Neural cell (in vitro differentiated cells): ENCODE measurements at regions not wholly inside any gene's neighbourhood (a gene's known extent, or its start where the extent isn't known, plus 50 kb on each side); places are given as distances from the start of the nearest gene placed in this dataset.

ENCODE experiments used
- H2AFZ ChIP-seq: fragments of 200-600, 300-800 bp; sonication (generic), shearing (Covaris generic); 2 replicates; pipeline ENCODE4 v1.6.0; 2014; ENCODE audit warnings: low read depth, mild to moderate bottlenecking, antibody characterized with exemption, low read length, moderate library complexity
- H3F3A ChIP-seq: fragments of 200-600 bp; shearing (Covaris generic); 2 replicates; pipeline ENCODE4 v1.6.1; 2016; ENCODE audit warnings: mild to moderate bottlenecking, moderate library complexity, mixed read lengths, antibody characterized with exemption, low read length; ENCODE audit not compliant: insufficient read depth, poor library complexity, severe bottlenecking
- H3K27ac ChIP-seq: fragments of 200-600, 300-800 bp; sonication (generic), shearing (Covaris generic); 2 replicates; pipeline ENCODE4 v1.5.1; 2014; ENCODE audit warnings: mild to moderate bottlenecking, low read length, moderate library complexity
- H3K27me3 ChIP-seq: fragments of 300-800, 200-600 bp; sonication (generic), shearing (Covaris generic); 2 replicates; pipeline ENCODE4 v1.6.0; 2014; ENCODE audit warnings: mild to moderate bottlenecking, low read depth, low read length, moderate library complexity; ENCODE audit not compliant: insufficient read depth
- H3K36me3 ChIP-seq: fragments of 300-800, 200-600 bp; sonication (generic), shearing (Covaris generic); 2 replicates; pipeline ENCODE4 v1.5.1; 2014; ENCODE audit warnings: mild to moderate bottlenecking, antibody characterized with exemption, low read length, moderate library complexity; ENCODE audit not compliant: insufficient read depth
- H3K4me2 ChIP-seq: fragments of 300-800, 200-600 bp; sonication (generic), shearing (Covaris generic); 2 replicates; pipeline ENCODE4 v1.6.0; 2014; ENCODE audit warnings: mild to moderate bottlenecking, low read length
- H3K4me3 ChIP-seq: fragments of 300-800, 200-600 bp; sonication (generic), shearing (Covaris generic); 2 replicates; pipeline ENCODE4 v1.5.1; 2014; ENCODE audit warnings: mild to moderate bottlenecking, low read length, moderate library complexity
- H3K79me2 ChIP-seq: fragments of 200-600 bp; shearing (Covaris generic); replicated peaks from 2 replicates; pipeline ENCODE4 v1.6.0; 2014; ENCODE audit warnings: mild to moderate bottlenecking, low read length, moderate library complexity; ENCODE audit not compliant: insufficient read depth
- H3K9ac ChIP-seq: fragments of 300-800, 200-600 bp; sonication (generic), shearing (Covaris generic); 2 replicates; pipeline ENCODE4 v1.6.1; 2016; ENCODE audit warnings: mild to moderate bottlenecking, low read length, mixed read lengths
- H3K9me2 ChIP-seq: fragments of 200-600 bp; shearing (Covaris generic); 2 replicates; pipeline ENCODE4 v1.6.1; 2016; ENCODE audit warnings: mild to moderate bottlenecking, low read length, mixed read lengths; ENCODE audit not compliant: insufficient read depth
- H3K9me3 ChIP-seq: fragments of 200-600, 300-800 bp; sonication (generic), shearing (Covaris generic); 2 replicates; pipeline ENCODE4 v1.6.1; 2016; ENCODE audit warnings: mild to moderate bottlenecking, mixed run types, low read length, moderate library complexity, mixed read lengths
- H4K20me1 ChIP-seq: fragments of 200-600 bp; shearing (Covaris generic); 2 replicates; pipeline ENCODE4 v1.6.1; 2016; ENCODE audit warnings: mild to moderate bottlenecking, mixed run types; ENCODE audit not compliant: insufficient read depth
- EP300 ChIP-seq: fragments of 450-650 bp; conservative IDR thresholded peaks from 2 replicates; pipeline ENCODE4 v1.6.1; 2014; ENCODE audit warnings: antibody characterized with exemption, mild to moderate bottlenecking, moderate library complexity; ENCODE audit not compliant: poor library complexity, severe bottlenecking
- EZH2 ChIP-seq: fragments of 200-600, 300-800 bp; shearing (Covaris generic), sonication (generic); IDR thresholded peaks from 2 replicates; pipeline ENCODE4 v1.6.1; 2014; ENCODE audit warnings: antibody characterized with exemption, low read length, borderline replicate concordance, mild to moderate bottlenecking; ENCODE audit not compliant: insufficient read depth, poor library complexity, severe bottlenecking
- MXI1 ChIP-seq: fragments of 450-650 bp; conservative IDR thresholded peaks from 2 replicates; pipeline ENCODE4 v1.6.1; 2014; ENCODE audit warnings: antibody characterized with exemption, mild to moderate bottlenecking; ENCODE audit not compliant: poor library complexity, severe bottlenecking
- POLR2AphosphoS5 ChIP-seq: IDR thresholded peaks from 2 replicates; pipeline ENCODE4 v1.6.1; 2012
- RAD21 ChIP-seq: fragments of 450-650 bp; conservative IDR thresholded peaks from 2 replicates; pipeline ENCODE4 v1.6.1; 2014; ENCODE audit warnings: antibody characterized with exemption, mild to moderate bottlenecking, moderate library complexity
- SMC3 ChIP-seq: fragments of 450-650 bp; conservative IDR thresholded peaks from 2 replicates; pipeline ENCODE4 v1.6.1; 2014; ENCODE audit warnings: antibody characterized with exemption, mild to moderate bottlenecking, moderate library complexity; ENCODE audit not compliant: poor library complexity
- TAF1 ChIP-seq: IDR thresholded peaks from 2 replicates; pipeline ENCODE4 v1.6.1; 2012; ENCODE audit warnings: low read depth
- TF ChIP-seq, protein P1 (sequence below): IDR thresholded peaks from 2 replicates; pipeline ENCODE4 v1.6.1; 2012; ENCODE audit warnings: borderline replicate concordance
- TF ChIP-seq, protein P2 (sequence below): fragments of 450-650 bp; IDR thresholded peaks from 2 replicates; pipeline ENCODE4 v1.5.1; 2014; ENCODE audit warnings: antibody characterized with exemption, mild to moderate bottlenecking, moderate library complexity; ENCODE audit not compliant: poor library complexity, severe bottlenecking

DNA sequence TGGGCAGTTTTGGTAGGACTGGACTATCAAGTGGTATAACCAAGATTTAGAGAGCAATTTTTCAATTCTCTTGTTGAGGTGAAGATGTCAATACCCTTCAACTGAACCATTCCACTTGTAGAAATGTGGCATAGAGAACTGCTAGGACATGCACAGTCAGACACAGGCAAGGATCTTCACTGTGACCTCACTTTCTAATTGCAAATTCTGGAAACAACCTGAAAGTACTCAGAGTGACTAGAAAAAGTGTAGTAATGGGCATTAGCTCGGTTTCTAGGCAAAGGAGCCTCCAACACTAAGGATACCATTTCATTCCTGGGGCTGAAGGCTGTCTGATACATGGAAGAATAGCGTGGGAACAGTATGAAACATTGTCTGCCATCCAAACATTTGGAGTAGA is 433.0 kb upstream of the RUNX1 start:
- H4K20me1 ChIP-seq, result no peaks in the 10 kb centered on the region
- no peak for TF ChIP-seq POLR2AphosphoS5
- no peak overlapping the region for H2AFZ ChIP-seq
- no peaks in the 10 kb centered on the region for H3K9me2 ChIP-seq
- H3K27me3 ChIP-seq, result no peaks in the 10 kb centered on the region
- H3K4me2 ChIP-seq, result no peak overlapping the region
- H3K9ac ChIP-seq, result no peak overlapping the region
- no peaks in the 10 kb centered on the region for H3F3A ChIP-seq
- H3K4me3 ChIP-seq, result no peak overlapping the region
- H3K79me2 ChIP-seq, result no peaks in the 10 kb centered on the region
- H3K9me3 ChIP-seq, result no peaks in the 10 kb centered on the region
- no peaks in the 10 kb centered on the region for H3K36me3 ChIP-seq
- H3K27ac ChIP-seq, result no peak overlapping the region

DNA sequence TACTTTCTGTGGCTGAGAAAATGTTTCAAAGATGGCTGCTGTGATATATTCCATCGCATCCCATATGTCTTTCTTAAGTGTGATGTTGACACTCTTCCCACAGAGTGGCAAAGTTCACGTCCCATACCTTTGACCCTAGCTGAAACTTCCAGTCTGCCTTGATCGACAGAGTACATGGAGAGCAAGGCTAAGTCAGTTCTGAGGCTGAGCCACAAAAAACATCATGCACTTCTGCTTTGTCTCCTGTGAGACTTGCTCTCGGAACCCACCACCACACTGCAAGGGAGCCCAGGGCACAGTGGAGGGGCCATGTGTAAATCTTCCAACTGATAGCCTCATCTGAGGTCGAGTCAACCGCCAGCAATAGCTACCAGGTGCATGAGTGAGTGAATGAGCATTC is 431.9 kb upstream of the RUNX1 start:
- H2AFZ ChIP-seq, result no peak overlapping the region
- no peaks in the 10 kb centered on the region for H4K20me1 ChIP-seq
- no peak overlapping the region for H3K27ac ChIP-seq
- H3K4me2 ChIP-seq, result no peak overlapping the region
- H3K27me3 ChIP-seq, result no peaks in the 10 kb centered on the region
- no peak for TF ChIP-seq EP300
- TF ChIP-seq RAD21, result no peak
- TF ChIP-seq SMC3, result no peak
- TF ChIP-seq EZH2, result no peak
- no peak for TF ChIP-seq TAF1
- TF ChIP-seq, protein P1, sequence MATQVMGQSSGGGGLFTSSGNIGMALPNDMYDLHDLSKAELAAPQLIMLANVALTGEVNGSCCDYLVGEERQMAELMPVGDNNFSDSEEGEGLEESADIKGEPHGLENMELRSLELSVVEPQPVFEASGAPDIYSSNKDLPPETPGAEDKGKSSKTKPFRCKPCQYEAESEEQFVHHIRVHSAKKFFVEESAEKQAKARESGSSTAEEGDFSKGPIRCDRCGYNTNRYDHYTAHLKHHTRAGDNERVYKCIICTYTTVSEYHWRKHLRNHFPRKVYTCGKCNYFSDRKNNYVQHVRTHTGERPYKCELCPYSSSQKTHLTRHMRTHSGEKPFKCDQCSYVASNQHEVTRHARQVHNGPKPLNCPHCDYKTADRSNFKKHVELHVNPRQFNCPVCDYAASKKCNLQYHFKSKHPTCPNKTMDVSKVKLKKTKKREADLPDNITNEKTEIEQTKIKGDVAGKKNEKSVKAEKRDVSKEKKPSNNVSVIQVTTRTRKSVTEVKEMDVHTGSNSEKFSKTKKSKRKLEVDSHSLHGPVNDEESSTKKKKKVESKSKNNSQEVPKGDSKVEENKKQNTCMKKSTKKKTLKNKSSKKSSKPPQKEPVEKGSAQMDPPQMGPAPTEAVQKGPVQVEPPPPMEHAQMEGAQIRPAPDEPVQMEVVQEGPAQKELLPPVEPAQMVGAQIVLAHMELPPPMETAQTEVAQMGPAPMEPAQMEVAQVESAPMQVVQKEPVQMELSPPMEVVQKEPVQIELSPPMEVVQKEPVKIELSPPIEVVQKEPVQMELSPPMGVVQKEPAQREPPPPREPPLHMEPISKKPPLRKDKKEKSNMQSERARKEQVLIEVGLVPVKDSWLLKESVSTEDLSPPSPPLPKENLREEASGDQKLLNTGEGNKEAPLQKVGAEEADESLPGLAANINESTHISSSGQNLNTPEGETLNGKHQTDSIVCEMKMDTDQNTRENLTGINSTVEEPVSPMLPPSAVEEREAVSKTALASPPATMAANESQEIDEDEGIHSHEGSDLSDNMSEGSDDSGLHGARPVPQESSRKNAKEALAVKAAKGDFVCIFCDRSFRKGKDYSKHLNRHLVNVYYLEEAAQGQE, result no peak
- no peak for TF ChIP-seq MXI1
- TF ChIP-seq, protein P2, sequence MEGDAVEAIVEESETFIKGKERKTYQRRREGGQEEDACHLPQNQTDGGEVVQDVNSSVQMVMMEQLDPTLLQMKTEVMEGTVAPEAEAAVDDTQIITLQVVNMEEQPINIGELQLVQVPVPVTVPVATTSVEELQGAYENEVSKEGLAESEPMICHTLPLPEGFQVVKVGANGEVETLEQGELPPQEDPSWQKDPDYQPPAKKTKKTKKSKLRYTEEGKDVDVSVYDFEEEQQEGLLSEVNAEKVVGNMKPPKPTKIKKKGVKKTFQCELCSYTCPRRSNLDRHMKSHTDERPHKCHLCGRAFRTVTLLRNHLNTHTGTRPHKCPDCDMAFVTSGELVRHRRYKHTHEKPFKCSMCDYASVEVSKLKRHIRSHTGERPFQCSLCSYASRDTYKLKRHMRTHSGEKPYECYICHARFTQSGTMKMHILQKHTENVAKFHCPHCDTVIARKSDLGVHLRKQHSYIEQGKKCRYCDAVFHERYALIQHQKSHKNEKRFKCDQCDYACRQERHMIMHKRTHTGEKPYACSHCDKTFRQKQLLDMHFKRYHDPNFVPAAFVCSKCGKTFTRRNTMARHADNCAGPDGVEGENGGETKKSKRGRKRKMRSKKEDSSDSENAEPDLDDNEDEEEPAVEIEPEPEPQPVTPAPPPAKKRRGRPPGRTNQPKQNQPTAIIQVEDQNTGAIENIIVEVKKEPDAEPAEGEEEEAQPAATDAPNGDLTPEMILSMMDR, result no peak
- TF ChIP-seq POLR2AphosphoS5, result no peak
- H3K4me3 ChIP-seq, result no peak overlapping the region
- H3F3A ChIP-seq, result no peaks in the 10 kb centered on the region
- H3K36me3 ChIP-seq, result no peaks in the 10 kb centered on the region
- H3K9ac ChIP-seq, result no peak overlapping the region
- H3K9me3 ChIP-seq, result no peaks in the 10 kb centered on the region
- no peaks in the 10 kb centered on the region for H3K79me2 ChIP-seq
- no peaks in the 10 kb centered on the region for H3K9me2 ChIP-seq

DNA sequence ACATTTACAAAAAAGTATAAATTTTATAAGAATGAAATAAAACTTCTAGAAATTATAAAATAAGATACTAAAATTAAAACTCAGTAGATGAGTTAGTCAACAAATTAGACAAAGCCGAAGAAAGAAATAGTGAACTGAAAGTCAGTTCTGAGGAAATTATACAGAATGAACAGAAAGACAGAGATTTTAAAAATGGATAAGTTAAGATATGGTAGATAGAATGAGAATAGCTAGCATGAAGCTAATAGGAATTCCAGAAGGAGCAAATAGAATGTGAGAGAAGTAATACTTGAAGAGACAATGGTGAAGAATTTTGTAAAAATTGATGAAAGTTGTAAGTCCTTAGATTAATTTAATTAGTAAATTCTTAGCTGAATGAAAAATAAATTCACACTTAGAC is 430.4 kb upstream of the RUNX1 start:
- Histone ChIP-seq H4K20me1 (no peaks in the 10 kb centered on the region), H3F3A (no peaks in the 10 kb centered on the region), H3K27ac (no peak overlapping the region), H3K9ac (no peak overlapping the region), H3K27me3 (no peaks in the 10 kb centered on the region), H3K79me2 (no peaks in the 10 kb centered on the region), H2AFZ (no peak overlapping the region), H3K4me2 (no peak overlapping the region), H3K36me3 (no peaks in the 10 kb centered on the region), H3K4me3 (no peak overlapping the region), H3K9me2 (no peaks in the 10 kb centered on the region), H3K9me3 (no peaks in the 10 kb centered on the region)
- TF ChIP-seq MXI1, result no peak
- TF ChIP-seq, protein P1, result no peak
- no peak for TF ChIP-seq POLR2AphosphoS5
- TF ChIP-seq, protein P2, result no peak
- TF ChIP-seq SMC3, result no peak
- no peak for TF ChIP-seq TAF1
- TF ChIP-seq EP300, result no peak
- TF ChIP-seq RAD21, result no peak
- no peak for TF ChIP-seq EZH2
